ENCODE measurements at regions not wholly inside any gene's neighbourhood (a gene's known extent, or its start where the extent isn't known, plus 50 kb on each side); places are given as distances from the start of the nearest gene placed in this dataset.

GRCh38 chr12:67592228-67593011 lies 56.1 kb upstream of the DYRK2 start:
- H3K4me1 Mint-ChIP-seq: peaks cover 17 to 25% of the 10 kb centered on the region in 2 donors
- H3K9me3 Mint-ChIP-seq: peaks cover 2 to 5% of the 10 kb centered on the region in 2 donors
- DNase-seq (no peak), ATAC-seq (replicated peaks) (peak; percentile 53 to 59)
- no peak overlapping the region for H3K4me3 Mint-ChIP-seq
- no peaks in the 10 kb centered on the region for H3K36me3 Mint-ChIP-seq
- H3K27me3 Mint-ChIP-seq: no peaks in the 10 kb centered on the region
- H3K27ac Mint-ChIP-seq: peak overlapping the region; percentile 20

GRCh38 chr12:67593041-67593440 lies 55.5 kb upstream of the DYRK2 start:
- H3K27ac Mint-ChIP-seq: no peak overlapping the region
- H3K36me3 Mint-ChIP-seq: no peaks in the 10 kb centered on the region
- ATAC-seq (replicated peaks) (no peak), DNase-seq (no peak)
- no peaks in the 10 kb centered on the region for H3K27me3 Mint-ChIP-seq
- H3K4me3 Mint-ChIP-seq: no peak overlapping the region
- H3K9me3 Mint-ChIP-seq: peaks cover 3 to 5% of the 10 kb centered on the region in 2 donors
- peaks cover 17 to 25% of the 10 kb centered on the region in 2 donors for H3K4me1 Mint-ChIP-seq

GRCh38 chr12:67593461-67594330 lies 54.8 kb upstream of the DYRK2 start:
- H3K27me3 Mint-ChIP-seq: no peaks in the 10 kb centered on the region
- DNase-seq (no peak), ATAC-seq (replicated peaks) (no peak)
- H3K9me3 Mint-ChIP-seq: peaks cover 3 to 5% of the 10 kb centered on the region in 2 donors
- peaks cover 17 to 26% of the 10 kb centered on the region in 2 donors for H3K4me1 Mint-ChIP-seq
- H3K27ac Mint-ChIP-seq: no peak overlapping the region
- H3K4me3 Mint-ChIP-seq: no peak overlapping the region
- no peaks in the 10 kb centered on the region for H3K36me3 Mint-ChIP-seq

- peaks cover 8 to 11% of the 10 kb centered on the region in 2 donors for H3K9me3 Mint-ChIP-seq
- ATAC-seq (replicated peaks) (no peak), DNase-seq (no peak)
- H3K36me3 Mint-ChIP-seq: no peaks in the 10 kb centered on the region
- H3K4me3 Mint-ChIP-seq: no peak overlapping the region
- peaks cover 14 to 30% of the 10 kb centered on the region in 2 donors for H3K4me1 Mint-ChIP-seq
- no peak overlapping the region for H3K27ac Mint-ChIP-seq
- no peaks in the 10 kb centered on the region for H3K27me3 Mint-ChIP-seq
These were observed 53.7 kb upstream of the DYRK2 start for GRCh38 chr12:67594888-67595287.

GRCh38 chr12:67595365-67595764 lies 53.2 kb upstream of the DYRK2 start:
- Mint-ChIP-seq H3K27me3 (no peaks in the 10 kb centered on the region), H3K9me3 (peaks cover 9 to 12% of the 10 kb centered on the region in 2 donors), H3K4me3 (no peak overlapping the region), H3K27ac (no peak overlapping the region), H3K4me1 (peaks cover 14 to 30% of the 10 kb centered on the region in 2 donors), H3K36me3 (no peaks in the 10 kb centered on the region)
- no peak for ATAC-seq (replicated peaks)
- DNase-seq: no peak

GRCh38 chr12:67598598-67598997 lies 49.9 kb upstream of the DYRK2 start:
- H3K4me1 Mint-ChIP-seq: peaks cover 4 to 11% of the 10 kb centered on the region in 2 donors
- peaks cover 7 to 8% of the 10 kb centered on the region in 2 donors for H3K9me3 Mint-ChIP-seq
- no peak for ATAC-seq (replicated peaks)
- no peaks in the 10 kb centered on the region for H3K27me3 Mint-ChIP-seq
- no peak overlapping the region for H3K27ac Mint-ChIP-seq
- no peaks in the 10 kb centered on the region for H3K36me3 Mint-ChIP-seq
- no peak for DNase-seq
- no peak overlapping the region for H3K4me3 Mint-ChIP-seq
